PC-9 (cell line): ENCODE measurements at regions not wholly inside any gene's neighbourhood (a gene's known extent, or its start where the extent isn't known, plus 50 kb on each side); places are given as distances from the start of the nearest gene placed in this dataset.

Experiments used
- BruUV-seq: library from RNA; stranded (reverse); fragments of 400-500 nt; replicated peaks from 2 replicates; lab custom pipeline; 2021; lab: Mats Ljungman, UMichigan
- CTCF ChIA-PET: fragments of 300-600 bp; sonication (Branson Sonifier 250); formaldehyde crosslinking; loops from one replicate; lab custom pipeline; 2022; ENCODE audit warnings: antibody characterized with exemption; lab: Charles Lee
- POLR2A ChIA-PET: fragments of 300-600 bp; sonication (Branson Sonifier 250); formaldehyde crosslinking; loops from one replicate; lab custom pipeline; 2022; ENCODE audit warnings: antibody characterized with exemption; ENCODE audit not compliant: unreplicated experiment; lab: Charles Lee
- DNase-seq, 2 experiments: peaks; one replicate each; pipeline versions ENCODE4 v3.0.0 to v3.0.0-alpha.2; 2015 to 2022; ENCODE audit warnings: mixed read lengths in 1 of 2
- H2AFZ ChIP-seq: fragments of 200-600 bp; sonication (generic); 2 replicates; pipeline ENCODE4 v1.8.1; 2017; ENCODE audit warnings: antibody characterized with exemption
- H3F3A ChIP-seq: fragments of 200-600 bp; sonication (generic); 2 replicates; pipeline ENCODE4 v1.8.1; 2017; ENCODE audit warnings: antibody characterized with exemption, mild to moderate bottlenecking, low read depth; ENCODE audit not compliant: insufficient read depth
- H3K27ac ChIP-seq: fragments of 200-600 bp; sonication (generic); 2 replicates; pipeline ENCODE4 v1.6.1; 2016; ENCODE audit warnings: mixed run types
- H3K27me3 ChIP-seq: fragments of 200-600 bp; sonication (generic); 2 replicates; pipeline ENCODE4 v1.6.1; 2016; ENCODE audit warnings: low read depth, mixed run types; ENCODE audit not compliant: insufficient read depth
- H3K36me3 ChIP-seq: fragments of 200-600 bp; sonication (generic); 2 replicates; pipeline ENCODE4 v1.6.1; 2016; ENCODE audit warnings: low read depth, mixed run types
- H3K4me1 ChIP-seq: fragments of 200-600 bp; sonication (generic); replicated peaks from 2 replicates; pipeline ENCODE4 v1.6.1; 2016; ENCODE audit warnings: mixed run types; ENCODE audit not compliant: insufficient read depth
- H3K4me2 ChIP-seq: fragments of 200-600 bp; sonication (generic); 2 replicates; pipeline ENCODE4 v1.6.1; 2017; ENCODE audit warnings: mixed run types
- H3K4me3 ChIP-seq: fragments of 200-600 bp; sonication (generic); 2 replicates; pipeline ENCODE4 v1.6.1; 2016; ENCODE audit warnings: mixed run types
- H3K79me2 ChIP-seq: fragments of 200-600 bp; sonication (generic); 2 replicates; pipeline ENCODE4 v1.6.1; 2017; ENCODE audit warnings: low read depth, mixed run types
- H3K9me2 ChIP-seq: fragments of 200-600 bp; sonication (generic); 2 replicates; pipeline ENCODE4 v1.8.1; 2017; ENCODE audit warnings: mild to moderate bottlenecking; ENCODE audit not compliant: insufficient read depth
- H3K9me3 ChIP-seq: fragments of 200-600 bp; sonication (generic); 2 replicates; pipeline ENCODE4 v1.8.1; 2016; ENCODE audit warnings: low read depth; ENCODE audit not compliant: insufficient read depth
- H4K20me1 ChIP-seq: fragments of 200-600 bp; sonication (generic); 2 replicates; pipeline ENCODE4 v1.8.1; 2017; ENCODE audit not compliant: insufficient read depth
- CTCF ChIP-seq: fragments of 200-600 bp; sonication (generic); conservative IDR thresholded peaks from 2 replicates; pipeline ENCODE4 v1.6.1; 2017; ENCODE audit warnings: mixed run types, antibody characterized with exemption, mild to moderate bottlenecking, moderate library complexity
- EZH2 ChIP-seq: fragments of 200-600 bp; sonication (generic); IDR thresholded peaks from 2 replicates; pipeline ENCODE4 v1.8.0; 2017; ENCODE audit warnings: antibody characterized with exemption, low read depth
- intact Hi-C: fragments of 100-400 bp; cut with micrococcal nuclease; formaldehyde crosslinking; loops from one replicate; pipeline ENCODE4 v1.10.0; 2022; ENCODE audit not compliant: unreplicated experiment

- no peaks in the 10 kb centered on the region for H3K79me2 ChIP-seq
- no peak overlapping the region for H2AFZ ChIP-seq
- no peaks in the 10 kb centered on the region; the same call in 1 of the 2 replicates for H4K20me1 ChIP-seq
- no peak for DNase-seq
- no peaks in the 10 kb centered on the region for H3K36me3 ChIP-seq
- POLR2A ChIA-PET: no interaction called here
- no peaks in the 10 kb centered on the region for H3K4me1 ChIP-seq
- CTCF ChIA-PET: no interaction called here
- no peaks in the 10 kb centered on the region for H3K9me2 ChIP-seq
- intact Hi-C loops: no loop called here
- BruUV-seq: no TSS peak
- no peak overlapping the region for H3K4me2 ChIP-seq
- peaks cover 54% of the 10 kb centered on the region for H3K27me3 ChIP-seq
- no peaks in the 10 kb centered on the region for H3K9me3 ChIP-seq
- TF ChIP-seq CTCF: no peak
- TF ChIP-seq EZH2: no peak
- H3K27ac ChIP-seq: no peak overlapping the region
- H3F3A ChIP-seq: no peaks in the 10 kb centered on the region
- H3K4me3 ChIP-seq: no peak overlapping the region
Measured at GRCh38 chr16:8187782-8188372, 402.4 kb downstream of the TMEM114 start.

- Histone ChIP-seq H2AFZ (no peak overlapping the region), H3K27me3 (peaks cover 60% of the 10 kb centered on the region), H3K9me2 (no peaks in the 10 kb centered on the region), H4K20me1 (no peaks in the 10 kb centered on the region; the same call in 1 of the 2 replicates), H3K27ac (no peak overlapping the region), H3K36me3 (no peaks in the 10 kb centered on the region), H3K4me3 (no peak overlapping the region), H3K4me2 (no peak overlapping the region), H3K9me3 (no peaks in the 10 kb centered on the region), H3K79me2 (no peaks in the 10 kb centered on the region), H3K4me1 (no peaks in the 10 kb centered on the region), H3F3A (no peaks in the 10 kb centered on the region)
- no TSS peak for BruUV-seq
- no peak for DNase-seq
- ChIA-PET CTCF (no interaction called here), POLR2A (no interaction called here)
- intact Hi-C loops: no loop called here
- TF ChIP-seq CTCF (no peak), EZH2 (no peak)
Measured at GRCh38 chr16:8184854-8185253, 405.5 kb downstream of the TMEM114 start.

GRCh38 chr16:8183176-8184099, 406.9 kb downstream of the TMEM114 start:
- Histone ChIP-seq H3K79me2 (no peaks in the 10 kb centered on the region), H3K4me2 (no peak overlapping the region), H2AFZ (no peak overlapping the region), H3K4me1 (no peaks in the 10 kb centered on the region), H4K20me1 (no peaks in the 10 kb centered on the region; the same call in 1 of the 2 replicates), H3K9me2 (no peaks in the 10 kb centered on the region), H3K27ac (no peak overlapping the region), H3K9me3 (no peaks in the 10 kb centered on the region), H3F3A (no peaks in the 10 kb centered on the region), H3K4me3 (no peak overlapping the region), H3K36me3 (no peaks in the 10 kb centered on the region), H3K27me3 (peaks cover 50% of the 10 kb centered on the region)
- intact Hi-C loops: no loop called here
- no peak for DNase-seq
- POLR2A ChIA-PET: no interaction called here
- CTCF ChIA-PET: no interaction called here
- no peak for TF ChIP-seq CTCF
- TF ChIP-seq EZH2: no peak
- no TSS peak for BruUV-seq
